HG03103 (cell line): ENCODE measurements at regions not wholly inside any gene's neighbourhood (a gene's known extent, or its start where the extent isn't known, plus 50 kb on each side); places are given as distances from the start of the nearest gene placed in this dataset.
A peak's percentile ranks its signal among the peaks of the same experiment; 100 is the strongest.
"Not testable (repeated sequence)": the region's sequence is repeated elsewhere in the genome, so short reads cannot be mapped to it uniquely, and the experiment has no call there.

Experiments used
- ATAC-seq: cut with Tn5 transposase; IDR thresholded peaks from one replicate; pipeline ENCODE4 v1.9.1; 2021; ENCODE audit warnings: low read depth; ENCODE audit not compliant: unreplicated experiment

DNA sequence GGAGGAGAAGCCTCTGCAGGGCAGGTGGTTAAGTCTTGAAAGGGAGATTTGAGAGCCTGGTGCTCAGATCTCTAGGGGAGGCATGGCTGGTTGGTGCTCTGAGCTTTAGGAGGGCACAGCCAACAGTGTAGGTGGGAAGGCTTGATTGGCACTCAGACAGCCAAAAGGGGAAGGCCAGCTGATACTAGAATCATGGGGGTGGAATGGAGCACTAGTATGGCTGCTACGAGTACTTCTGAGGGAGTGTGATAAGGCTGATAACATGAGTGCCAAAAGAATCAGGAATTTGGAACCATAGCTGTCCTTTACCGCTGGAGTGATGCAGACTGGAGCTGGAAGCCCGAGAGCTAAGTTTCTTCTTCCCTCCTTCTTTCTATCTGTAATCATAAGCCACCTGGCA is 184.6 kb upstream of the TBC1D5 start:
- ATAC-seq, result no peak

DNA sequence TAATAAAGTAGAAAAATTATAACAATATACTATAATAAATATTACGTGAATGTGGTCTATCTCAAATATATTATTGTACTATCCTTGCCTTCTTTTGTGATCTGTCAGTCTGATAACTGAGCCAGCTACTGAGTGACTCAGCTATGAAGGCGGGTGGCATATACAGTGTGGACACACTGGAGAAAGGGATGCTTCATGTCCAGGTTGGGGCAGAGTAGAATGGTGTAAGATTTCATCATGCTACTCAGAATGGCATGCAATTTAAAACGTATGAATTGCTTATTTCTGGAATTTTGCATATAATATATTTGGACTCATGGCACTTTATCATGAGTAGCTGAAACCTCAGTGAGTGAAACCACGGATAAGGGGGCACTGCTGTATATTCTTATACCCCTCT is 172.9 kb upstream of the TBC1D5 start:
- no peak for ATAC-seq

GRCh38 chr3:17913359-17913758 is 170.9 kb upstream of the TBC1D5 start:
- ATAC-seq, result no peak

- ATAC-seq, result no peak
These were observed 169.7 kb upstream of the TBC1D5 start for GRCh38 chr3:17911986-17912760.

DNA sequence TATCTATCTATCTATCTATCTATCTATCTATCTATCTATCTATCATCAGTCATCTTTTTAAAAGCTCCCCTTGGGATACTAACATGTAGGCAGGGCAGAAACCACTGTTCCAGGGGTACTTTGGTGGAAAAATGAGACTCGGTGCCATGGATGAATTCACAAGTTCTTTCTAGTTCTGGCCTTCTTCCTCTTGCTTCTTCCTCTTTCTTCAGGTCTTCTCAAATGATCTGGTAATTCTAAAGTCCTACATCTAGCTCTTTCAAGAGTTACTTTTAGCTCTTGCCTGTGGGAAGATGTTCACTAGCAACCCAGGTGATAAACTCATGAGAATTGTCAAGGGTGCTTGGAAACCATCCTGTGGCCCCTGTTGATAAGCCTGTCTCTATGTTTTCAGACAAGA is 168.5 kb upstream of the TBC1D5 start:
- no peak for ATAC-seq

GRCh38 chr3:17909714-17910113 is 167.3 kb upstream of the TBC1D5 start:
- no peak for ATAC-seq

- ATAC-seq, result no peak
These were observed 166.2 kb upstream of the TBC1D5 start for GRCh38 chr3:17908399-17909191.

- ATAC-seq, result no peak
These were observed 163.6 kb upstream of the TBC1D5 start for GRCh38 chr3:17905996-17906395.

GRCh38 chr3:17901893-17902292 is 159.5 kb upstream of the TBC1D5 start:
- ATAC-seq, result peak; percentile 96

GRCh38 chr3:17894434-17895060 is 152.1 kb upstream of the TBC1D5 start:
- peak; percentile 77 for ATAC-seq

DNA sequence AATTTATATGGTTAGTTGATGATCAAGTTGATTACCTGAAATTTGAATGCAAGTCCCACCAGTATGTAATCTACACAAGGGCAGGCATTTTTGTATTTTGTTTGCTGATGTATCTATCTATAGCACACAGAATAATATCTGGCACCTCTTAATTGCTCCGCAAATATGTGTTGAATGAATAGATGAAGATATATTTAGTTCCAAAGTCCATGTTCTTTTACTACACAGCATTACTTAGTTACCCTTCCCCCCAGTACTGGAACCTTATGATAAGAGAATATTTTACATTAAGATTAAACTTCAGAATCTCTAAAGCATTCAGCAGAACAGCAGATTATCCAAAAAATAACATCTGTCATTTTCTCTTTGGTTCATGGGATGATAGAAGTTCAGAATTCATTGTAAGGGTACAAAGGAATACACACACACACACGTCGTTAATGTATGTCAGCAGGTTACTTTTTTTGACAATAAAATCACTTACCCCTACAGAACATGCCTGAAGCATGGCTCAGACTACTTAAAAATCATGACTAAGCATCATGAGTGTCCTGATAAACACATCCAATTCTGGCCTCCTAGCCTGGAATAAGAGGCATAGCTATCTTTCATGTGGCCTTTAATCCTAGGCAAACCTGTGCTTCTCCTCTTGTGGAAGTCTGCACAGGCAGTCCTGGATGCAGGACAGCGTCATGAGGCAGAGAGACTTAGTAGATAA is 148.9 kb upstream of the TBC1D5 start:
- ATAC-seq, result no peak

DNA sequence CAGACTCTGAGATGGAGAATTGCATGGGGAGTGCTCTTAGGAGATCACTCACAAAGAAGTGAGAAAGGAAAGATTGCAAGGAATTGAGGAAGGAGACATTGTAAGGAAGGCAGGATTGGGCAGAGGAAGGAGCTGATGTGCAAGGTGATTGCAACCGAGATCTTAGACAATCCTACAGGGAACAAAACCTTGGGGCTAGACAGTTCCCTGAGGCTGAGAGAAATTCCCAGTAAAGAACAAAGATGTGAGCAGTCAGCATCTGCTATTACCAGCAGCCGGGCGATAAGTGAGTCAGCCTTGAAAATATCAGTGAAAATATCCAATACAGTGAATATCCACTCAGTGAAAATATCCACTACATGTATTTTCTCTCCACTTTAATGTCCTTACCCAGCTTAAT is 143.6 kb upstream of the TBC1D5 start:
- no peak for ATAC-seq

- no peak for ATAC-seq
These were observed 140.6 kb upstream of the TBC1D5 start for GRCh38 chr3:17882981-17883380.

DNA sequence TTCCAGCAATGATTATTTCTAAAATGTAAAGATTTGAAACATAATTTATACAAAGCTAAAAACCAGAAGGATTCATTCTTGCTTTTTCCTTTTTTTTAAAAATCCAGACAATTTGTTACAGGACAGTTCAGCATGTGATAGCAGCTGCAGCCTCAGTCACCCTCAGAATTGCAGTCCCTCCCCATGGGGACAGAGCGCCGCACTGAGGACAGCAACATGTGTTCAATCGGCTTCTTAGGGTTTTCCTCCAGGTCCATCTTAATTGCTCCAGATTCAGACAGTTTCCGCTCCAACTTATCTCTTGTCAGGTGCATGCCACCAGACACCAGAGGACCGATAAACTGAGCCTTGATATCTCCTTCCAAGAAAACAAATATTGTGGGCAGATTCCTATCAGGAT is 134.9 kb upstream of the TBC1D5 start:
- ATAC-seq, result no peak

GRCh38 chr3:17874636-17875035 is 132.2 kb upstream of the TBC1D5 start:
- no peak for ATAC-seq

DNA sequence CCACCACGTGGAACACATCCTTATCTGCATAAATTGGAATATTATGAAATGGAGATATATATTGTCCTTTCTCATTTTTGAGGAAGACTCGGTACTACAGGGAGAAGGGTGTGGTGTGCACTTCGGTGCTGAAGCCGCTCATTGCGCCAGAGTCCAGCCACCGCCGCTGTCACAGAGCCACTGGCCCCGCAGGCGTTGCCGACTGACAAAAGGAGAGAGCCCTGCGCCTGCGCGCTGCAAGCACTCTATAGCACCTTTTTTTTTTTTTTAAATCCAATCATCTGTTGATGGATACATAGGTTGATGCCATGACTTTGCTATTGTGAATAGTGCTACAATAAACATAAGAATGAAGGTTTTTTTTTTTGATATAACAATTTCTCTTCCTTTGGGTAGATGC is 130.0 kb upstream of the TBC1D5 start:
- no peak for ATAC-seq

- no peak for ATAC-seq
These were observed 123.2 kb upstream of the TBC1D5 start for GRCh38 chr3:17865631-17866030.

GRCh38 chr3:17861476-17861875 is 119.0 kb upstream of the TBC1D5 start:
- no peak for ATAC-seq

- not testable (repeated sequence) for ATAC-seq
These were observed 118.5 kb upstream of the TBC1D5 start for GRCh38 chr3:17860840-17861471.

GRCh38 chr3:17852217-17852616 is 109.8 kb upstream of the TBC1D5 start:
- ATAC-seq, result peak; percentile 74
